GM23248 (cell line): ENCODE measurements at regions not wholly inside any gene's neighbourhood (a gene's known extent, or its start where the extent isn't known, plus 50 kb on each side); places are given as distances from the start of the nearest gene placed in this dataset.
"Not testable (repeated sequence)": the region's sequence is repeated elsewhere in the genome, so short reads cannot be mapped to it uniquely, and the experiment has no call there.

Experiments used
- DNase-seq: peaks from one replicate; pipeline ENCODE4 v3.0.0-alpha.2; 2015
- H2AFZ ChIP-seq: fragments of 200-600 bp; sonication (generic); 2 replicates; pipeline ENCODE4 v1.6.1; 2016; ENCODE audit warnings: antibody characterized with exemption
- H3F3A ChIP-seq: fragments of 200-600 bp; sonication (generic); 2 replicates; pipeline ENCODE4 v1.6.1; 2016; ENCODE audit warnings: mild to moderate bottlenecking, antibody characterized with exemption, mixed run types; ENCODE audit not compliant: insufficient read depth
- H3K27ac ChIP-seq: fragments of 200-600 bp; sonication (generic); 2 replicates; pipeline ENCODE4 v1.5.1; 2016; ENCODE audit warnings: mild to moderate bottlenecking
- H3K27me3 ChIP-seq: fragments of 200-600 bp; sonication (generic); replicated peaks from 2 replicates; pipeline ENCODE4 v1.6.1; 2016; ENCODE audit warnings: mild to moderate bottlenecking; ENCODE audit not compliant: insufficient read depth
- H3K36me3 ChIP-seq: fragments of 200-600 bp; sonication (generic); 2 replicates; pipeline ENCODE4 v1.6.1; 2016; ENCODE audit warnings: low read depth, mild to moderate bottlenecking
- H3K4me1 ChIP-seq: fragments of 200-600 bp; sonication (generic); 2 replicates; pipeline ENCODE4 v1.6.1; 2016; ENCODE audit warnings: mild to moderate bottlenecking; ENCODE audit not compliant: insufficient read depth
- H3K4me2 ChIP-seq: fragments of 200-600 bp; sonication (generic); one replicate; pipeline ENCODE4 v1.6.1; 2016; ENCODE audit warnings: mild to moderate bottlenecking; ENCODE audit not compliant: unreplicated experiment
- H3K4me3 ChIP-seq: fragments of 200-600 bp; sonication (generic); 2 replicates; pipeline ENCODE4 v1.5.1; 2016; ENCODE audit warnings: mild to moderate bottlenecking
- H3K79me2 ChIP-seq: fragments of 200-600 bp; sonication (generic); 2 replicates; pipeline ENCODE4 v1.6.1; 2016; ENCODE audit warnings: mild to moderate bottlenecking; ENCODE audit not compliant: insufficient read depth
- H3K9ac ChIP-seq: fragments of 200-600 bp; sonication (generic); 2 replicates; pipeline ENCODE4 v1.6.1; 2016; ENCODE audit warnings: mild to moderate bottlenecking
- H3K9me2 ChIP-seq: fragments of 200-600 bp; sonication (generic); 2 replicates; pipeline ENCODE4 v1.6.1; 2016; ENCODE audit warnings: mixed run types, mild to moderate bottlenecking, moderate library complexity; ENCODE audit not compliant: insufficient read depth
- H3K9me3 ChIP-seq: fragments of 200-600 bp; sonication (generic); one replicate; pipeline ENCODE4 v1.6.1; 2017; ENCODE audit warnings: low read depth
- H4K20me1 ChIP-seq: fragments of 200-600 bp; sonication (generic); 2 replicates; pipeline ENCODE4 v1.6.0; 2016; ENCODE audit not compliant: insufficient read depth
- EZH2 ChIP-seq: fragments of 200-600 bp; sonication (generic); IDR thresholded peaks from 2 replicates; pipeline ENCODE4 v1.6.1; 2018; ENCODE audit warnings: antibody characterized with exemption, mild to moderate bottlenecking; ENCODE audit not compliant: insufficient read depth, poor library complexity, severe bottlenecking
- EZH2phosphoT487 ChIP-seq: fragments of 200-600 bp; sonication (generic); IDR thresholded peaks from 2 replicates; pipeline ENCODE4 v1.6.1; 2018; ENCODE audit warnings: antibody characterized with exemption, moderate library complexity, mild to moderate bottlenecking, low read depth; ENCODE audit not compliant: insufficient read depth
- whole genome bisulfite sequencing, 2 experiments: methylation state at CpG; one replicate each; pipeline ENCODE4 v1.1.6; 2015 to 2017; ENCODE audit warnings: low lambda C conversion rate in 2 of 2, low coverage in 1 of 2; ENCODE audit errors: missing lambda C conversion rate in 2 of 2; 5-methylcytosine and 5-hydroxymethylcytosine counted together
- in situ Hi-C: fragments of 300-500 bp; cut with MboI; formaldehyde crosslinking; loops from 2 replicates; pipeline ENCODE4 v1.15.0; 2020

GRCh38 chr12:33115716-33116115 is 219.1 kb upstream of the PKP2 start:
- Histone ChIP-seq H3K4me3 (no peak overlapping the region), H2AFZ (no peak overlapping the region), H3K4me2 (no peak overlapping the region), H4K20me1 (no peaks in the 10 kb centered on the region), H3K36me3 (no peaks in the 10 kb centered on the region), H3K4me1 (no peaks in the 10 kb centered on the region), H3K9me3 (no peaks in the 10 kb centered on the region), H3K27me3 (no peaks in the 10 kb centered on the region), H3K27ac (no peak overlapping the region), H3K9ac (no peak overlapping the region), H3F3A (no peaks in the 10 kb centered on the region), H3K9me2 (no peaks in the 10 kb centered on the region), H3K79me2 (no peaks in the 10 kb centered on the region)
- 14 to 22% methylated on average over 2 of the region's 2 CpGs for WGBS, 2 experiments
- no peak for DNase-seq
- in situ Hi-C loops, result no loop called here
- TF ChIP-seq EZH2 (no peak), EZH2phosphoT487 (no peak)

- WGBS, 2 experiments, result 30 to 34% methylated on average over 6 of the region's 6 CpGs
- Histone ChIP-seq H4K20me1 (no peaks in the 10 kb centered on the region), H3K9me3 (no peaks in the 10 kb centered on the region), H3K27me3 (no peaks in the 10 kb centered on the region), H3K4me1 (no peaks in the 10 kb centered on the region), H3K9ac (no peak overlapping the region), H3K36me3 (no peaks in the 10 kb centered on the region), H3K27ac (no peak overlapping the region), H2AFZ (no peak overlapping the region), H3K79me2 (no peaks in the 10 kb centered on the region), H3F3A (no peaks in the 10 kb centered on the region), H3K4me2 (no peak overlapping the region), H3K9me2 (no peaks in the 10 kb centered on the region), H3K4me3 (no peak overlapping the region)
- DNase-seq, result no peak
- in situ Hi-C loops, result no loop called here
- TF ChIP-seq EZH2, result no peak
- TF ChIP-seq EZH2phosphoT487, result no peak
These were observed 215.3 kb upstream of the PKP2 start for GRCh38 chr12:33111850-33112249.

GRCh38 chr12:33107827-33108226 is 211.2 kb upstream of the PKP2 start:
- H2AFZ ChIP-seq, H3K36me3 ChIP-seq, H4K20me1 ChIP-seq, DNase-seq, H3K4me2 ChIP-seq, H3K4me3 ChIP-seq, H3K9me3 ChIP-seq, H3K27ac ChIP-seq, H3K9ac ChIP-seq, H3K4me1 ChIP-seq, H3K79me2 ChIP-seq, in situ Hi-C loops, H3K9me2 ChIP-seq, H3K27me3 ChIP-seq, H3F3A ChIP-seq: not testable (repeated sequence)
- WGBS, 2 experiments, result 41 to 49% methylated on average over 7 of the region's 7 CpGs

- no peak for DNase-seq
- TF ChIP-seq EZH2phosphoT487 (no peak), EZH2 (no peak)
- Histone ChIP-seq H3K9me2 (no peaks in the 10 kb centered on the region), H3K4me2 (no peak overlapping the region), H3K79me2 (no peaks in the 10 kb centered on the region), H3K4me3 (no peak overlapping the region), H3K27ac (no peak overlapping the region), H2AFZ (no peak overlapping the region), H3K27me3 (no peaks in the 10 kb centered on the region), H3K4me1 (no peaks in the 10 kb centered on the region), H3K36me3 (no peaks in the 10 kb centered on the region), H4K20me1 (no peaks in the 10 kb centered on the region), H3K9ac (no peak overlapping the region), H3F3A (no peaks in the 10 kb centered on the region), H3K9me3 (no peaks in the 10 kb centered on the region)
- in situ Hi-C loops, result no loop called here
- 7 to 8% methylated on average over 2 of the region's 2 CpGs for WGBS, 2 experiments
These were observed 197.0 kb upstream of the PKP2 start for GRCh38 chr12:33093534-33093933.

GRCh38 chr12:33087876-33088275 is 191.3 kb upstream of the PKP2 start:
- 0 to 6% methylated on average over 1 of the region's 1 CpG for WGBS, 2 experiments
- in situ Hi-C loops, H3K4me3 ChIP-seq, H3K27me3 ChIP-seq, H3K9ac ChIP-seq, H3K9me2 ChIP-seq, H3F3A ChIP-seq, H3K27ac ChIP-seq, DNase-seq, H2AFZ ChIP-seq, H3K4me2 ChIP-seq, H3K36me3 ChIP-seq, H3K79me2 ChIP-seq, H4K20me1 ChIP-seq, H3K9me3 ChIP-seq, H3K4me1 ChIP-seq: not testable (repeated sequence)

- H3K36me3 ChIP-seq, H4K20me1 ChIP-seq, H3K9me2 ChIP-seq, H2AFZ ChIP-seq, H3K4me3 ChIP-seq, H3K4me1 ChIP-seq, H3K4me2 ChIP-seq, H3K27me3 ChIP-seq, H3K9ac ChIP-seq, H3F3A ChIP-seq, H3K27ac ChIP-seq, DNase-seq, H3K79me2 ChIP-seq, in situ Hi-C loops, H3K9me3 ChIP-seq: not testable (repeated sequence)
- WGBS, 2 experiments, result 40% methylated on average over 7 to 9 of the region's 9 CpGs
These were observed 179.8 kb upstream of the PKP2 start for GRCh38 chr12:33076401-33076800.

- H3K79me2 ChIP-seq, H3F3A ChIP-seq, H3K36me3 ChIP-seq, H3K27ac ChIP-seq, H3K4me1 ChIP-seq, DNase-seq, H3K4me2 ChIP-seq, H2AFZ ChIP-seq, in situ Hi-C loops, H3K4me3 ChIP-seq, H4K20me1 ChIP-seq, H3K9ac ChIP-seq, H3K27me3 ChIP-seq, H3K9me3 ChIP-seq, H3K9me2 ChIP-seq: not testable (repeated sequence)
- 54 to 62% methylated on average over 20 to 24 of the region's 25 CpGs for WGBS, 2 experiments
These were observed 178.7 kb upstream of the PKP2 start for GRCh38 chr12:33075130-33075766.
